Activated CD8-positive, alpha-beta T cell treated with anti-CD3 and anti-CD28 coated beads for 36 hours (primary cell): ENCODE measurements at regions not wholly inside any gene's neighbourhood (a gene's known extent, or its start where the extent isn't known, plus 50 kb on each side); places are given as distances from the start of the nearest gene placed in this dataset.

Experiments used
- ATAC-seq: fragments of 200-7000 bp; cut with Tn5 transposase; one replicate; pipeline ENCODE4 v1.10.0; 2021; ENCODE audit warnings: mild to moderate bottlenecking, moderate library complexity
- CTCF ChIA-PET: fragments of 350-600 bp; sonication (Branson Sonifier 250); formaldehyde crosslinking; loops from one replicate; lab custom pipeline; 2021; ENCODE audit warnings: antibody characterized with exemption; lab: Charles Lee
- POLR2A ChIA-PET: fragments of 350-600 bp; sonication (Branson Sonifier 250); formaldehyde crosslinking; loops from one replicate; lab custom pipeline; 2021; ENCODE audit warnings: antibody characterized with exemption; lab: Charles Lee
- DNase-seq: peaks from one replicate; pipeline ENCODE4 v3.0.0-alpha.2; 2020
- H3K27ac Mint-ChIP-seq: one replicate; pipeline ENCODE4 v1.8.0; 2021; ENCODE audit warnings: mild to moderate bottlenecking, mixed read lengths
- H3K27me3 Mint-ChIP-seq: one replicate; pipeline ENCODE4 v1.8.0; 2021; ENCODE audit warnings: mixed read lengths
- H3K36me3 Mint-ChIP-seq: one replicate; pipeline ENCODE4 v1.8.0; 2021; ENCODE audit warnings: low read depth, mixed read lengths
- H3K4me1 Mint-ChIP-seq: one replicate; pipeline ENCODE4 v1.8.0; 2021; ENCODE audit warnings: low read depth, mixed read lengths
- H3K4me3 Mint-ChIP-seq: one replicate; pipeline ENCODE4 v1.8.0; 2021; ENCODE audit warnings: mild to moderate bottlenecking, moderate library complexity, mixed read lengths
- H3K9me3 Mint-ChIP-seq: one replicate; pipeline ENCODE4 v1.8.0; 2021; ENCODE audit warnings: mixed read lengths
- CTCF ChIP-seq: fragments of 200-600 bp; IDR thresholded peaks from one replicate; pipeline ENCODE4 v1.8.0; 2022; ENCODE audit warnings: antibody characterized with exemption, mild to moderate bottlenecking
- intact Hi-C: fragments of 100-400 bp; cut with micrococcal nuclease; formaldehyde crosslinking; loops from one replicate; pipeline ENCODE4 v1.10.0; 2022

- no peak for TF ChIP-seq CTCF
- intact Hi-C loops: no loop called here
- no peaks in the 10 kb centered on the region for H3K27me3 Mint-ChIP-seq
Measured at GRCh38 chr10:83934062-83934461, 205.2 kb upstream of the GHITM start.

GRCh38 chr10:83934641-83935338, 204.5 kb upstream of the GHITM start:
- no peaks in the 10 kb centered on the region for H3K9me3 Mint-ChIP-seq
- DNase-seq (no peak), ATAC-seq (no peak)
- H3K4me3 Mint-ChIP-seq: no peak overlapping the region
- no peaks in the 10 kb centered on the region for H3K36me3 Mint-ChIP-seq
- intact Hi-C loops: no loop called here
- no peaks in the 10 kb centered on the region for H3K27me3 Mint-ChIP-seq
- H3K27ac Mint-ChIP-seq: no peak overlapping the region
- POLR2A ChIA-PET: no interaction called here
- H3K4me1 Mint-ChIP-seq: no peaks in the 10 kb centered on the region
- CTCF ChIA-PET: no interaction called here
- TF ChIP-seq CTCF: no peak

More at GRCh38 chr10:83934062-83934461, 205.2 kb upstream of the GHITM start:
- POLR2A ChIA-PET: no interaction called here
- Mint-ChIP-seq H3K4me1 (no peaks in the 10 kb centered on the region), H3K9me3 (no peaks in the 10 kb centered on the region), H3K27ac (no peak overlapping the region), H3K4me3 (no peak overlapping the region), H3K36me3 (no peaks in the 10 kb centered on the region)
- ATAC-seq: no peak
- CTCF ChIA-PET: no interaction called here
- no peak for DNase-seq

GRCh38 chr10:83935339-83935736, 204.0 kb upstream of the GHITM start:
- no peak overlapping the region for H3K27ac Mint-ChIP-seq
- no peak for TF ChIP-seq CTCF
- intact Hi-C loops: no loop called here
- CTCF ChIA-PET: no interaction called here
- H3K4me1 Mint-ChIP-seq: no peaks in the 10 kb centered on the region
- no peak for ATAC-seq
- POLR2A ChIA-PET: no interaction called here
- no peaks in the 10 kb centered on the region for H3K36me3 Mint-ChIP-seq
- H3K9me3 Mint-ChIP-seq: no peaks in the 10 kb centered on the region
- no peak overlapping the region for H3K4me3 Mint-ChIP-seq
- no peak for DNase-seq
- H3K27me3 Mint-ChIP-seq: no peaks in the 10 kb centered on the region

GRCh38 chr10:83935911-83936310, 203.4 kb upstream of the GHITM start:
- Mint-ChIP-seq H3K27ac (no peak overlapping the region), H3K36me3 (no peaks in the 10 kb centered on the region), H3K4me3 (no peak overlapping the region), H3K9me3 (no peaks in the 10 kb centered on the region), H3K27me3 (no peaks in the 10 kb centered on the region), H3K4me1 (no peaks in the 10 kb centered on the region)
- ChIA-PET POLR2A (no interaction called here), CTCF (no interaction called here)
- DNase-seq (no peak), ATAC-seq (no peak)
- intact Hi-C loops: no loop called here
- TF ChIP-seq CTCF: no peak

DNA sequence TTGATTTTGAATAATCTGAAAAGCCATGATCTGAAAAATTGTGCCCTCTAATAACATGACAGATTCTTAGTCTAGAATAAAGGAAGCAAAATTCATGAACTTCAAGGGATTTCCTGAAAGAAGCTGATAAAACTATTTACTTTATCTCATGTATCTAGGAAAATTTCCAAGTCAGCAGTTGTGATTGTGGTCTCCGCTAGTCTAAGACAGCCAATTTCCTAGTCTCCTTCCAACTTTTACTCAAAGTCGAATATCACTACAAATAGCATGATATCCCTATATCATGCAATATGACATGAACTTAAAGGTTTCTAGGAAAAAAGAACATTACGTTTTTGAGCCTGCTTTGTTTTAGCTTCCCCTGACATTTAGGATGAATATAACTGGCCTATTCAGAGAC, 202.1 kb upstream of the GHITM start:
- ChIA-PET POLR2A (no interaction called here), CTCF (no interaction called here)
- ATAC-seq: no peak
- Mint-ChIP-seq H3K4me1 (no peaks in the 10 kb centered on the region), H3K27ac (no peak overlapping the region), H3K9me3 (no peaks in the 10 kb centered on the region), H3K4me3 (no peak overlapping the region), H3K27me3 (peaks cover 1% of the 10 kb centered on the region), H3K36me3 (no peaks in the 10 kb centered on the region)
- intact Hi-C loops: no loop called here
- no peak for DNase-seq
- no peak for TF ChIP-seq CTCF
